ENCODE measurements at regions not wholly inside any gene's neighbourhood (a gene's known extent, or its start where the extent isn't known, plus 50 kb on each side); places are given as distances from the start of the nearest gene placed in this dataset.

- TF ChIP-seq, protein P1, sequence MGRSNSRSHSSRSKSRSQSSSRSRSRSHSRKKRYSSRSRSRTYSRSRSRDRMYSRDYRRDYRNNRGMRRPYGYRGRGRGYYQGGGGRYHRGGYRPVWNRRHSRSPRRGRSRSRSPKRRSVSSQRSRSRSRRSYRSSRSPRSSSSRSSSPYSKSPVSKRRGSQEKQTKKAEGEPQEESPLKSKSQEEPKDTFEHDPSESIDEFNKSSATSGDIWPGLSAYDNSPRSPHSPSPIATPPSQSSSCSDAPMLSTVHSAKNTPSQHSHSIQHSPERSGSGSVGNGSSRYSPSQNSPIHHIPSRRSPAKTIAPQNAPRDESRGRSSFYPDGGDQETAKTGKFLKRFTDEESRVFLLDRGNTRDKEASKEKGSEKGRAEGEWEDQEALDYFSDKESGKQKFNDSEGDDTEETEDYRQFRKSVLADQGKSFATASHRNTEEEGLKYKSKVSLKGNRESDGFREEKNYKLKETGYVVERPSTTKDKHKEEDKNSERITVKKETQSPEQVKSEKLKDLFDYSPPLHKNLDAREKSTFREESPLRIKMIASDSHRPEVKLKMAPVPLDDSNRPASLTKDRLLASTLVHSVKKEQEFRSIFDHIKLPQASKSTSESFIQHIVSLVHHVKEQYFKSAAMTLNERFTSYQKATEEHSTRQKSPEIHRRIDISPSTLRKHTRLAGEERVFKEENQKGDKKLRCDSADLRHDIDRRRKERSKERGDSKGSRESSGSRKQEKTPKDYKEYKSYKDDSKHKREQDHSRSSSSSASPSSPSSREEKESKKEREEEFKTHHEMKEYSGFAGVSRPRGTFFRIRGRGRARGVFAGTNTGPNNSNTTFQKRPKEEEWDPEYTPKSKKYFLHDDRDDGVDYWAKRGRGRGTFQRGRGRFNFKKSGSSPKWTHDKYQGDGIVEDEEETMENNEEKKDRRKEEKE (IDR thresholded peaks at IDR 0.05): no peak
- TF ChIP-seq RELB (IDR thresholded peaks at IDR 0.05; ENCODE audit: low read depth) (no peak), MYB (IDR thresholded peaks at IDR 0.05; ENCODE audit: borderline replicate concordance, low read depth, low read length) (no peak), RFX5 (IDR thresholded peaks at IDR 0.05; ENCODE audit: low read depth, low read length) (no peak)
Measured at GRCh38 chr1:63103682-63104081, 218.7 kb upstream of the FOXD3 start (continued).

DNA sequence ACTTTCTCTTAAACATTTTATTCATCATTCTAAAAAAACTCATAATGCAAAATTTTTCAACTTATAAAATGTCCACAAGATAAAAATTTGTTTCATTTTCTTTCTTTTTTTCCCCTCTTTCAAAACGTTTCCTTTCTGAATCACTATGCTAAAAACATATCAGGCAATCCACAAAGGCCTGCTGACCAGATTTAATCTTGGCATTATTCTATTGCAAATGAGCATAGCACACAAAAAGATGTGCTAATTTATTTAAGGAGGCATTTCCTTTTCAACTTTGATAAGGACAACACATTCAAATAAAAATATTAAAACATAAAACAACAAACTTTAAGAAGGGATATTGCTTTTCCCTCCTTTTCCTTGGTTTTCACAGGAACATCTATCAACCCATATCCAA, 215.3 kb upstream of the FOXD3 start:
- Histone ChIP-seq H4K20me1 (ENCODE audit: control insufficient read depth, insufficient read depth) (no peaks in the 10 kb centered on the region), H2AFZ (ENCODE audit: control insufficient read depth, low read depth, low read length) (no peak overlapping the region), H3K36me3 (ENCODE audit: control insufficient read depth in 2 of 2, insufficient read depth in 2 of 2, low read length in 1 of 2) (no peaks in the 10 kb centered on the region), H3K27me3 (replicated peaks in 1 of 2; ENCODE audit: control insufficient read depth in 2 of 2, insufficient read depth in 2 of 2, low read length in 1 of 2) (no peaks in the 10 kb centered on the region; a peak in 1 of 4 replicates), H3K4me2 (ENCODE audit: control insufficient read depth, insufficient read depth) (no peak overlapping the region), H3K79me2 (ENCODE audit: control insufficient read depth, insufficient read depth, low read length) (no peaks in the 10 kb centered on the region), H3K27ac (ENCODE audit: control insufficient read depth, insufficient read depth) (no peak overlapping the region), H3K9ac (ENCODE audit: control insufficient read depth, insufficient read depth, low read length) (no peak overlapping the region), H3K9me3 (replicated peaks; ENCODE audit: control insufficient read depth, insufficient read depth, low read length) (no peaks in the 10 kb centered on the region), H3K4me3 (no peak overlapping the region), H3K4me1 (ENCODE audit: control insufficient read depth, insufficient read depth, low read length) (no peaks in the 10 kb centered on the region)
- intact Hi-C loops (cut with micrococcal nuclease; ENCODE audit: unreplicated experiment): no loop called here
- TF ChIP-seq TBL1XR1 (IDR thresholded peaks at IDR 0.05; ENCODE audit: low read depth, low read length) (no peak), POLR2A (IDR thresholded peaks at IDR 0.05; ENCODE audit: low read depth, low read length) (no peak), TAF1 (IDR thresholded peaks at IDR 0.05; ENCODE audit: borderline replicate concordance, low read depth, low read length) (no peak)
- 0% methylated on average over 1 of the region's 1 CpG for WGBS (ENCODE audit: insufficient coverage, insufficient replicate concordance, low lambda C conversion rate, missing lambda C conversion rate)
- BruUV-seq (replicated peaks): no TSS peak
- DNase-seq (ENCODE audit: low read depth, low spot score) (no peak), FAIRE-seq (no peak), ATAC-seq (no peak)
- ChIA-PET SMC1A (ENCODE audit: uncharacterized antibody, unreplicated experiment) (no interaction called here), CTCF (no interaction called here), POLR2A (no interaction called here), RAD21 (ENCODE audit: unreplicated experiment) (no interaction called here)
- in situ Hi-C loops (cut with MboI): no loop called here
